Calu3 (cell line): ENCODE measurements at regions not wholly inside any gene's neighbourhood (a gene's known extent, or its start where the extent isn't known, plus 50 kb on each side); places are given as distances from the start of the nearest gene placed in this dataset.
"Not testable (repeated sequence)": the region's sequence is repeated elsewhere in the genome, so short reads cannot be mapped to it uniquely, and the experiment has no call there.

ENCODE experiments used
- BruUV-seq: library from RNA; stranded (reverse); fragments of 400-500 nt; replicated peaks from 2 replicates; lab custom pipeline; 2021; lab: Mats Ljungman, UMichigan
- CTCF ChIA-PET: fragments of 300-600 bp; sonication (Branson Sonifier 250); formaldehyde crosslinking; loops from one replicate; lab custom pipeline; 2022; ENCODE audit warnings: antibody characterized with exemption; lab: Charles Lee
- DNase-seq: peaks from one replicate; pipeline ENCODE4 v3.0.0; 2022
- H3K27ac Mint-ChIP-seq: one replicate; pipeline ENCODE4 v1.8.0; 2022; ENCODE audit warnings: mixed read lengths; ENCODE audit not compliant: unreplicated experiment
- H3K27me3 Mint-ChIP-seq: one replicate; pipeline ENCODE4 v1.8.0; 2022; ENCODE audit warnings: mixed read lengths; ENCODE audit not compliant: unreplicated experiment
- H3K36me3 Mint-ChIP-seq: one replicate; pipeline ENCODE4 v1.8.0; 2022; ENCODE audit warnings: mild to moderate bottlenecking, moderate library complexity, mixed read lengths; ENCODE audit not compliant: insufficient read depth, unreplicated experiment
- H3K4me1 Mint-ChIP-seq: one replicate; pipeline ENCODE4 v1.8.0; 2022; ENCODE audit warnings: mild to moderate bottlenecking, low read depth, mixed read lengths; ENCODE audit not compliant: unreplicated experiment
- H3K4me3 Mint-ChIP-seq: one replicate; pipeline ENCODE4 v1.8.0; 2022; ENCODE audit warnings: mild to moderate bottlenecking, low read depth, moderate library complexity, mixed read lengths; ENCODE audit not compliant: unreplicated experiment
- H3K9me3 Mint-ChIP-seq: one replicate; pipeline ENCODE4 v1.8.0; 2022; ENCODE audit warnings: low read depth, mixed read lengths; ENCODE audit not compliant: unreplicated experiment
- intact Hi-C: fragments of 100-400 bp; cut with micrococcal nuclease; formaldehyde crosslinking; loops from one replicate; pipeline ENCODE4 v1.10.0; 2022; ENCODE audit not compliant: unreplicated experiment
- TF ChIP-seq, protein P1 (sequence below): fragments of 200-600 bp; IDR thresholded peaks from one replicate; pipeline ENCODE4 v1.8.0; 2022; ENCODE audit warnings: antibody characterized with exemption; ENCODE audit not compliant: unreplicated experiment

DNA sequence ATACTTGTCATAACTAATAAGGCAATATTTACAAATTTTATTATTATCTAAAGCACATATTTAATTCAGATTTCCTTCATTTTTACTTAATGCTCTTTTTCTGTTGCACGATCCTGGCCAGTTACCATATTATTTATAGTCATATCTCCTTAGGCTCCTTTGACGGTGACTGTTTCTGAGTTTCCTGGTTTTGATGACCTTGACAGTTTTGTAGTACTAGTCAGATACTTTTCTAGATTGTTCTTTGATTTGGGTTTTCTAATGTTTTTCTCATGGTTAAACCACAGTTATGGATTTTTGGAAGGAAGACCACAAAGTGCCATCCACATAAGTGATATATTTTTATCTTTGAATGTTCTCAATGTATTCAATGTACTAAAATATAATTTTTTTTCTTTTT lies 171.0 kb upstream of the NANOGP8 start:
- TF ChIP-seq, protein P1, sequence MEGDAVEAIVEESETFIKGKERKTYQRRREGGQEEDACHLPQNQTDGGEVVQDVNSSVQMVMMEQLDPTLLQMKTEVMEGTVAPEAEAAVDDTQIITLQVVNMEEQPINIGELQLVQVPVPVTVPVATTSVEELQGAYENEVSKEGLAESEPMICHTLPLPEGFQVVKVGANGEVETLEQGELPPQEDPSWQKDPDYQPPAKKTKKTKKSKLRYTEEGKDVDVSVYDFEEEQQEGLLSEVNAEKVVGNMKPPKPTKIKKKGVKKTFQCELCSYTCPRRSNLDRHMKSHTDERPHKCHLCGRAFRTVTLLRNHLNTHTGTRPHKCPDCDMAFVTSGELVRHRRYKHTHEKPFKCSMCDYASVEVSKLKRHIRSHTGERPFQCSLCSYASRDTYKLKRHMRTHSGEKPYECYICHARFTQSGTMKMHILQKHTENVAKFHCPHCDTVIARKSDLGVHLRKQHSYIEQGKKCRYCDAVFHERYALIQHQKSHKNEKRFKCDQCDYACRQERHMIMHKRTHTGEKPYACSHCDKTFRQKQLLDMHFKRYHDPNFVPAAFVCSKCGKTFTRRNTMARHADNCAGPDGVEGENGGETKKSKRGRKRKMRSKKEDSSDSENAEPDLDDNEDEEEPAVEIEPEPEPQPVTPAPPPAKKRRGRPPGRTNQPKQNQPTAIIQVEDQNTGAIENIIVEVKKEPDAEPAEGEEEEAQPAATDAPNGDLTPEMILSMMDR = no peak
- Mint-ChIP-seq H3K4me3 (no peak overlapping the region), H3K27me3 (no peaks in the 10 kb centered on the region), H3K9me3 (no peaks in the 10 kb centered on the region), H3K36me3 (no peaks in the 10 kb centered on the region), H3K4me1 (peaks cover 5% of the 10 kb centered on the region), H3K27ac (no peak overlapping the region)
- intact Hi-C loops = no loop called here
- no TSS peak for BruUV-seq
- CTCF ChIA-PET = no interaction called here
- no peak for DNase-seq

DNA sequence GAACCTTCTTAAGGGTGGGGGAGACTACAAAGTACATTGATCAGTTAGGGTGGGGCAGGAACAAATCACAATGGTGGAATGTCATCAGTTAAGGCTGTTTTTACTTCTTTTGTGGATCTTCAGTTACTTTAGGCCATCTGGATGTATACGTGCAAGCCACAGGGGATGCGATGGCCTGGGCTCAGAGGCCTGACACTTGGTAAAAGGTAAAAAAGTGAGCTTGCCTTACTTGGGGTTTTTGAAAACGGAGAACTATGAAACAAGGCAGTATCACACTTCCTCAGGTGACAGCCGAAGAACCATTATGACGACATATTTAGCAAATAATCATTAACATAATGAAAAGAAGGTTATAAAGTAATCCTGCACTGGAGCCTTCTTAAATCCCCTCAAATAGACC lies 169.8 kb upstream of the NANOGP8 start:
- CTCF ChIA-PET, H3K4me1 Mint-ChIP-seq, BruUV-seq, intact Hi-C loops, H3K9me3 Mint-ChIP-seq, H3K36me3 Mint-ChIP-seq, H3K27me3 Mint-ChIP-seq, DNase-seq, H3K4me3 Mint-ChIP-seq, H3K27ac Mint-ChIP-seq: not testable (repeated sequence)

DNA sequence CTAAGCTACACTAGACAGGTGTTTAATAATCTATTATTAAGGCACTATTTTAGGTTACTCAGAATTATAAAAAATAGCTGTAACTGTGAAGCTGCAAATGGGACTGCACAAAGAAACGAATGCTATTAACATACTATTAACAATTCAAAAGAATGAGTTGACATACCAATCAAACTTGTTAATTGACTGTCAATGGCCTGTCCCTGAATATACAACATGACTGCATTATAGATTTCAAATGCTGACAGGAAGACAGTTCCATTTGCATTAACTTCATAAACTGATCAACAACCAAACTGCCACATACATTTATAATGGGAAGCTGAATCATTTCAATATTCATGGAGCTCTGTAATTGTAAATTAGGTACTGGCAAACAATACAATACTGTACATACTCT lies 169.0 kb upstream of the NANOGP8 start:
- Mint-ChIP-seq H3K36me3 (no peaks in the 10 kb centered on the region), H3K9me3 (no peaks in the 10 kb centered on the region), H3K4me3 (no peak overlapping the region), H3K27me3 (no peaks in the 10 kb centered on the region), H3K27ac (no peak overlapping the region), H3K4me1 (no peaks in the 10 kb centered on the region)
- BruUV-seq = no TSS peak
- TF ChIP-seq, protein P1 = no peak
- CTCF ChIA-PET = no interaction called here
- no peak for DNase-seq
- intact Hi-C loops = no loop called here

DNA sequence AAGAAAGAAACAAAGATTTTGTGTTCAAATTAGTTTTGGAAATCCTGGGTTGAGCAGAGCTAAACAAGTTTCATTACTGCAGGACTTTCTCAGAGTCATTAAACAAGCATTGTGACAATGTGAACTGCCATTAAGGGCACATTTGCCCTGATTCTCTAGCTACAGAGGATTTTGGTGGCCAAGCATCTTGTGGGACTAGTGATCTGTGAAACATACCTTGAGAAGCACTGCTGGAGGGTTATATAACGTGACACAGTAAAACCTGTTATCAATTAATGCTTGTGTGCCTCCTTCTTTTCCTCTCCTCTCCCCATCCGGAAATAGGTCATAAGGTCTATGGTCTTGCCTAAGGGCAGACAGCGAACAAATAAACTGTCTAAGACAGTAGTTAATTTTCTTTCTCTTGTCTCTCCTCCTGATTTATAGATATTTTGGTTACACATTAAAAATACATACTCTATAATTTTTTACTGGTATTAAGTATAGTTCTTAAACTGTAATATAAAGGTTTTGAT lies 167.3 kb upstream of the NANOGP8 start:
- Mint-ChIP-seq H3K27ac (no peak overlapping the region), H3K4me3 (no peak overlapping the region), H3K9me3 (no peaks in the 10 kb centered on the region), H3K27me3 (no peaks in the 10 kb centered on the region), H3K4me1 (no peaks in the 10 kb centered on the region), H3K36me3 (no peaks in the 10 kb centered on the region)
- intact Hi-C loops = no loop called here
- TF ChIP-seq, protein P1 = no peak
- BruUV-seq = no TSS peak
- no peak for DNase-seq
- CTCF ChIA-PET = no interaction called here

DNA sequence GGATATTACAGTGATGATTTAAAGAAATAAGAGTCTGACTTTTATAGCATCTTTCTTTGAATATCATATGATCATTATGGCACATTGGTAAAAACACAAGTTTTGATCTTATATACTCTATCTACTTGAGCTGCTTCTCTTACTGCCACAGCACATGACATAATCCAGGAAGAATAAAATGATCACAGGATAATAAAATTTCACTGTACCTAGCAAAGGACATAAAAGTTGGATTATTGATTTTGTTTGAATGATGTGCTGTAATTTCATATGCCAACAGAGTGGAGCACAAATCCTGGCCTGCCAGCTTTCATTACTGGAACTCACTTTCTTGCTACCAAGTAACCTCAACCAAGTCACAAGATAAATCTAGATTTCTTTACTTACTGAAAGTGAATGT lies 162.1 kb upstream of the NANOGP8 start:
- TF ChIP-seq, protein P1 = no peak
- Mint-ChIP-seq H3K27me3 (no peaks in the 10 kb centered on the region), H3K36me3 (no peaks in the 10 kb centered on the region), H3K4me3 (no peak overlapping the region), H3K27ac (no peak overlapping the region), H3K9me3 (no peaks in the 10 kb centered on the region), H3K4me1 (no peaks in the 10 kb centered on the region)
- no TSS peak for BruUV-seq
- CTCF ChIA-PET = no interaction called here
- intact Hi-C loops = no loop called here
- DNase-seq = no peak
